ENCODE measurements at regions not wholly inside any gene's neighbourhood (a gene's known extent, or its start where the extent isn't known, plus 50 kb on each side); places are given as distances from the start of the nearest gene placed in this dataset.
A peak's percentile ranks its signal among the peaks of the same experiment; 100 is the strongest.
"Not testable (repeated sequence)": the region's sequence is repeated elsewhere in the genome, so short reads cannot be mapped to it uniquely, and the experiment has no call there.

DNA sequence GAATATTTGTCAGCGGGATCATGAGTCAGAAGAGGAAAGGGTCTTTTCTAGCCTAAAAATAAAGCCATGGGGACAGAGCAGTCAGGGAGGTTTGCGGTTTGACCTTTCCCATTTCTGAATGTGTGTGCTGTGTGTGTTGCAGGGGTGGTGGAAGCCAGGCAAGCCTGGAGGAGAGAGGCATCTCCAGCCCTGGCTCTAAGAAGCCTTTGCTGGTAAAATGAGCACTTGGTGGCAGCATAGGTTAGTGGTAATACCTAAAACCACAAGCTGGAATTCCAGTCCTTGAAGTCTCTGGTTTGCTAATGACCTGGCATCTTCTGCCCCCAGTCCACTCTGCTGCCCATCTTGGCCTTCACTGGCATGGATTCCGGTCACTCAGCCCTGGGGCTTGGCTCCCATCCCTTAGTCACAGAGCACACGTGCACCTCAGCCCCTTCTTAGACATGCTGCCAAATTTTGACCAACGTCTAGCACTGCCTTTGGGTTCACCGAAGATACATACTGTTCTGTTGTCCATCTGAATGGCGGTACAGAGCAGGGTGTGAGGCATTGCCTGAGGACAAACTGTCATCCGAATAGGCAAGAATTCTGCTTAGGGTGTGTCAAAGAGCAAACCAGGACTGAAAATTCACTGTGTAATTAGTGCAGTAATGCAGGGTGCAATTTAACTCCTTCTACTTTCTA lies 52.7 kb downstream of the KCNA5 start:
- DNase-seq (ENCODE audit: low read depth in 2 of 2), result no peak

DNA sequence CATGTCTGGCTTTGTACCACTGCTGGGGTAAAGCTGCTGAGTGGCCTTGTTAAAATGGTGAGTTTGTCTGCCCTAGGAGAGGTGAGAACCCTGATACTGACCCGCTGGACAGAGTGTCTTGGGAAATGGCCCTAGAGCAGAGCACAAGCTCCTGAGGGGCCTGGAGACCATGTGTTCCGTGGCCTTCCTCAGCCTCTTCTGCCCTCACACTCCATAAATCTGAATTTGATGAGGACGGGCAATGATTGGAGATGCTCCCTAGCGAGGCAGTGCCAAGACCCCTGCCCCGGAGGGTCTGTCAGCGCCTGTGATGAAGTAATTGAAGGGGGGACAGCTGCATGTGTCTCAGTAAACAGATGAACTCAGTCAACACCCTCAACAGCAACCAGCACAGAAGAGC lies 54.1 kb downstream of the KCNA5 start:
- no peak for DNase-seq (ENCODE audit: low read depth in 2 of 2)

DNA sequence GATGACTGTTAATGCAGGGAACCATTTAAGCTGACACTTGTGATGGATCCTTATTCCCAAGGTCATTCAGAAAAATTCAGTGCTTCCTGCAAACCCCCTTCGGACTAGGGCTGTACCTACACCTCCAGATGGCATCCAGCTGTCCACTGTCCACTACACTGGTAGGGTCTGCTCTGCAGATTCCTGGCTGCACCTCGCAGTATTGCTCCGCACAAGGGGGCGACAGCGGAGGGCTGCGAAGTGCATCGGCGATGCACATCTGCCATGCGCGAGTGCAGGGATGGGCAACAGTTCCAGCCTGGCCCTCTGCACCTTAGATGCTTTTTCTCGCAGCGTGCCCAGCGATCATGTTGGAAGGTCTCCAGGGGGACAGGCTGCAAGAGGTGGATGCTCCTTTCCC lies 55.5 kb downstream of the KCNA5 start:
- DNase-seq (ENCODE audit: low read depth in 2 of 2), result no peak

DNA sequence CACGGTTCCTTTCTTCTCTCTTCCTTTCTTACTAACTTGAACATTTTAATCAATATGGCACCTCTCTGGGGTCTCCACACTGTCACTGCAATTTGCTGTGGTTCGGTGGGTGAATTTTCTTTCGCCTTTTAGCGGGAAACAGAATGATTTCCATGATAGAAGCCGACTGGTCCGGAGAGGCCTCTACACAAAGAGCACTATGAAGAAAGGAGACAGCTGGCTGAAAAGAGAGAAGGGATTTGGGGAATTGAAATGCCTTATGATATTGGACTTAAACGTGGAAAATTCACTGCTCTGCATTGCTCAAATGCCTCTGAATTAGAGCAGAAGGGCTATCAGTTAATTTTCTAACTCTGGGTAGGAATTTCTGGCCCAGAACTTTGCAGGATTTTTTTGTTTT lies 55.9 kb downstream of the KCNA5 start:
- DNase-seq (ENCODE audit: low read depth in 2 of 2), result no peak

DNA sequence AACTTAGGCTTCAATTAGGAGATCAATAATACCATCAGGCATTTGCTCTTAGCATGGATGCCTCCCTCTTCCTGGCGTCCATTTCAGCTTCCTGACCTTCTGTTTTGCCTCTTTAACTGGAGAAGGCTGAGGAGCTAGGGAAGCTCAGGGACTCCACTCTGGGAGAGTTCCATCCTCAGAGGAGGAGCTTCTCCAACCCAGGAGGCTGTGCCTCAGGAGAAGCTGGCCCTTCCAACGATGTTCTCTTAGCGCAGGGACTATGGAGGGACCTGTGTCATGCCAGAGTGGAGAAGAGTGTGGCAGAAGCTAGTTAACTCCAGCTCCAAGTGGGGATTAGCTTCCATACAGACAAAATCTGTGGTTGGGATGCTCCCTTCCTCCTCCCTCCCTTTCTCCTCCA lies 58.0 kb downstream of the KCNA5 start:
- no peak for DNase-seq (ENCODE audit: low read depth in 2 of 2)

DNA sequence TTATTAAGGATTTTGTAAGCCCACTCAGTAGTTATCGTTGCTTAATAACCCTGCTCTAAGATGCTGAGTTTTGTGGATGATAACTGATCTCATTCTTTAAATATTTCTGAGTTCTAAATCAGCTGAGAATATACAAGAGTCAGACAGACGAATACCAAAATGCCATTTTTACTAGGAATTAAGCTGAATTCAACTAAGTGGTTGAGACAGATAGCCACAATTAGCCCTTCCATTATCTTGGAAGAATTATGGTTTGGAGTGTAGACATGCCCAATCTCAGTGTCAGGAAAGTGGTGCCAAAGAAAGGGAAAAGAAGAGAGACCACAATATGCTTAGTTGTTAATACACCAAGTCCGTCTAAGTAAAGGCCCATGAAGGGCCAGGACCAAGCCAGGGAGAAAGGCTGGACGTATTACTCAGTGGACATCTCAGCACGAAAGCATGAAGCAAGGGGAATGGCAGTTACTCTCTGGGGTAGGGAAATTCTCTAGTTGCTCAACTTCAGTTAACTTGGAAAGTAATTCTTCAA lies 58.6 kb downstream of the KCNA5 start:
- DNase-seq (ENCODE audit: low read depth in 2 of 2), result peak in 1 of 2 experiments; percentile 37

DNA sequence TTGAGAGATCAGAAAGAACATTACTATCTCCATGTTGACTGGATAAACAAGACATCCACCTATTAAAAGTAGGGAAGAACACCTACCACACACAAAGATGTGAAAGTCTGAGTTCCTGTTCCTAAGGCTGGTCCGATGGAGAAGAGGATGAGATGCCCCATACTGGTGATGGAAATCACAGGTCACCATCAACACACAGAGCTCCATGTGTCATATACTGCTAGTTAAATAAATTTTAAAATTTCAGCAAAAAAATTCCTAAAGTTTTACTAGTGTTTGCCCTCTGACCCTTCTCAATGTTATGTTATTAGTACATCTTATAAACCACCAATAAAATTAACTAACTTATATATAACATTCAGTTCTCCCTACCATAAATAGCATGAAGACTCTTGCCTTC lies 59.1 kb downstream of the KCNA5 start:
- no peak for DNase-seq (ENCODE audit: low read depth in 2 of 2)

DNA sequence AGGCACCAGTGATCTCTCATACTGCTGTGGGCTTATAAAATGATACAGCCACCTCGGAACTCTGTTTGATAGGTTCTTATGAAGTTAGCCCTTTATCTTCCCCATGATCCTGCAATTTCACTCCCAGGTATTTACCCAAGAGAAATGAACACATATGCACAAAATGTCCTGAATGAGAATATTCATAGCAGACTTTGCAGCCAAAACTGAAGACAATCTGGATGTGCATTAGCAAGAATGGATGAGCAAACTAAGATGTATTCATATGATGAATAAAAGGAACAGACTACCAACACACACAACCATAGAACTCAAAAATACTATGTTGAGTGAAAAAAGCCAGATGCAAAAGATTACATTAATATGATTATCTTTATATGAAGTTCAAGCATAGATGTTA lies 66.7 kb downstream of the KCNA5 start:
- no peak for DNase-seq (ENCODE audit: low read depth in 2 of 2)

DNA sequence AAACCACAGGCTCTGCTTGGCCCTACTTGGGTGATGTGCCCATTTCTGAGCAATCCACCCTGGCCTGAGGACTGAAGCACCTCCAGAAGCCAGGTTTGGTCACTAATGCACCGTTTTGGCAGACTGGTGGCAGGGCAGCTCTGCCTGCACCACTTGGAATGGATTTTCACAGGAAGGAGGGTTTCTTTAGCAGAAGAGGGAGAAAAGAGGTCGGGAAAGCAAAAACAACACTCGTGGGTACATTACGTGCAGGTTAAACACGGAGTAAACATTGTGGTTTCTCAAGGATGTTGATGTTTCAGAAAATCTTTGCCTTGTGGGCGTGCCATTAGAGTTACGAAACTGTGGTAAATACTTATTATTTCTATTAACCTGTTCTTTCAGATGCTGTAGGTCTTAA lies 70.8 kb downstream of the KCNA5 start:
- DNase-seq (ENCODE audit: low read depth in 2 of 2), result no peak

DNA sequence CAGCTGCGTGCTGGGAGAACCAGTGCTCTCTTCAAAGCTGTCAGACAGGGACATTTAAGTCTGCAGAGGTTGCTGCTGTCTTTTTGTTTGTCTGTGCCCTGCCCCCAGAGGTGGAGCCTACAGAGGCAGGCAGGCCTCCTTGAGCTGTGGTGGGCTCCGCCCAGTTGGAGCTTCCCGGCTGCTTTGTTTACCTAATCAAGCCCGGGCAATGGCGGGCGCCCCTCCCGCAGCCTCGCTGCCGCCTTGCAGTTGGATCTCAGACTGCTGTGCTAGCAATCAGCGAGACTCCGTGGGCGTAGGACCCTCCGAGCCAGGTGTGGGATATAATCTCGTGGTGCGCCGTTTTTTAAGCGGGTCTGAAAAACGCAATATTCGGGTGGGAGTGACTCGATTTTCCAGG lies 78.1 kb downstream of the KCNA5 start:
- not testable (repeated sequence) for DNase-seq (ENCODE audit: low read depth in 2 of 2)

DNA sequence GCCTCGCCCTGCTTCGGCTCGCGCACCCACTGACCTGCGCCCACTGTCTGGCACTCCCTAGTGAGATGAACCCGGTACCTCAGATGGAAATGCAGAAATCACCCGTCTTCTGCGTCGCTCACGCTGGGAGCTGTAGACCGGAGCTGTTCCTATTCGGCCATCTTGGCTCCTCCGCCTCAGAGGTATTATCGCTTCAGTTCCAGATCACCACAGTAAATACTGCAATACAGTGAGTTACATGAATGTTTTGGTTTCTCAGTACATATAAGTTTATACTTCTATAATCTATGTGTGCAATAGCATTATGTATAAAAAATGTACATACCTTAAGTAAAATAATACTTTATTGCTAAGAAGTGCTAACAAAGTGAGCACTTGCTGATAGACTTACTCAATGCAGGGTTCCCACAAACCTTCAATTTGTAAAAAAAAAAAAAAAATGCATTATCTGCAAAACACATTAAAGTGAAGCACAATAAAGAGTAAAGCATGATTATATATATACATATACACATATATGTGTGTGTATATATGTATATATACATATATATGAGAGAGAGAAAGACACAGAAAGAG lies 78.7 kb downstream of the KCNA5 start:
- not testable (repeated sequence) for DNase-seq (ENCODE audit: low read depth in 2 of 2)

DNA sequence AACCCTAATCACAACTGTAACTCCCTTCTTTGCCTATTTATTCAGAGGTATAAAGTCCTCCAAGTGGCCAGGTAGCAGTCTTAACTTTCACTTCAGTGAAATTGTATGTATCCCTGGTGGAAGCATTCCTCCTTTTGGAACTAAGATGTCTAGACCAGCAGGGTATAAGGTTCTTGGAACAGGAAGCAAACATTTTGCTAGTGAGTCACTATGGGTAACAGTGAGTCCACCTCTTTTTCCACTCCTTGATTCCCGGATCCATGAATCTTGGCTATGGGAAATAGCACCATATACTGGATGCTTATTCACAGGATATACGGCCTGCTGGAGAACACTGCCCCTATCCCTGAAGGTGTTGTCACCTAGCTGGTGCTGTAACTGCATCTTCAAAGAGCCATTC lies 80.2 kb downstream of the KCNA5 start:
- DNase-seq (ENCODE audit: low read depth in 2 of 2), result no peak

DNA sequence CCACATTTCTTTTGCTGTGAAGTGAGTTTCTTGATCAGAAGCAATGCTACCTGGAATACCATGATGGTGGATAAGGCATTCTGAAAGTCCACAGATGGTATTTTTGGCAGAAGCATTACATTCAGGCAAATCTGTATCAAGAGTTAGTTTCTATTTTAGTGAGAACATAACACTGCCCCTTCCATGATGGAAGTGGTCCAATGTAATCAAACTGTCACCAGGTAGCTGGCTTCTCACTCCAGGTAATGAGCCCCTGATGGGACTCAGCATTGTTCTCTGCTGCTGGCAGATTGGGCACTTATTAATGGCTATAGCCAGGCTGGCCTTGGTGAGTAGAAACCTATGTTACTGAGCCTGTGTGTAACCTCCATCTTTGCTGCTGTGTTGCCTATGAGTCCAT lies 80.7 kb downstream of the KCNA5 start:
- DNase-seq (ENCODE audit: low read depth in 2 of 2), result no peak

DNA sequence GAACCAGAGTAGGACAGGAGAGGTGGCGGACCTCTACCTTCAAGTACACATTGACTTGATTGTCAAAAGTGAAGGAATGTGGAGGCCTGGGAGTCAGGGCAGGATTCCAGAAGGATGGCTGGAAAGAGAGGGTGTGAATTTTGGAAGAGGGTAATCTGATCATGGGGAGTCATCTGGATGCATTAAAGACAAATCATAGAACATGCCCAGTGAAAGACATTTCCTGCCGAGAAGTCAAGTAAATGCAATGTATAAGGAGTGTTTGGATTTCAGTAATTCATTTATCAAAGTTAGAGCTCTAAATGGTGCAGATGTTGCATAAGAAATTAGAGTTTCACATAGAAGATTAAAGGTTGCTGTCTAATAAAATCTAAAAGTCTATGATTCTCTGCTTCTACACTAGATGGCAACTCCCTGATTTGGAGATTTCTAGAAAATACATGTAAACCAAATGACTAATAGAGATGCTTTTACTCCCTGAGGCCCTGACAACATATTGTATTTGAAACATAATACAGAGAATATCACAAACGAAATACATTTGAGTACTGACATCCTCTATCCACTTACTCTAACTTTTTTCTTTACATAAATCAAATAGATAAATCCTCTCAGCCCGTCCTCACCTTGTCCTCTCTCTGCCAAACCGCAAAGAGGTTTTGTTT lies 91.3 kb downstream of the KCNA5 start:
- DNase-seq (ENCODE audit: low read depth in 2 of 2), result peak; percentile 28 to 33

DNA sequence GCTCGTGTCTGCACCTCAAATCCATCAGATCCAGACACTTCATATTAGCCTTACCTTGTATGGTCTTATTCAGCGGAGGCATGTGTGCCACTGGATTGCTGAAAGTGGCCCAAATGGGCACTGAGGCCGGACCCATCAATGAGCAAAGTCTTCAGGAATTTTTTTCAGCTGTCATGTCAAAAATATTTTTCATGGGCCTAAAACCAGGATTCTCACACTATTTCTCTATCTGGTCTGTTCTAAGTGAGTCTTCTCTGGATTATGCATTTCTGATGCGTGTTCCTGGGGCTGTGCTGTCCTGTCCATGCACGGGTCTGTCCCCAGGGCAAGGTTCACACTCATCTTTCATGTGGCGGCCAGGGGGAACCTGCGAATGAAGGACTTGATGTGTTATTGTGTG lies 94.6 kb downstream of the KCNA5 start:
- no peak for DNase-seq (ENCODE audit: low read depth in 2 of 2)

DNA sequence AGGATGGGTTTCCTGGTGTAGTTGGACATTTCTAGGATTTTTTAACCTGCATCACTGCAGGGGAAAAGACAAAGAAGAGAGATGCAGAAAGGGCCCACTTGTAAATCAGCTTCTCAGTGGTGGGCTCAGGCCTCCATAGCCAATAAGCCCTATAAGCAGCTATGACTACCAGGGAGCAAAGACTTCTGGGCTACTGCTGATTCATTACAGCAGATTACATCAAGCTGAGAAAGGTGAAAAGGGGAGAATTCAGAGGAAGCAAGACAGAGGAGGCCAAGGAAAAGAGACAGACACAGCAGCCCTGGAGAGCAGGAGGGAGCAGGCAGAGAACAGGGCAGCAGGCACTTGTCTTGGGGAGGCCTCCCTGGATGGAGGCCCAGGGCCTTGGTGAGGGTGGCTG lies 95.2 kb downstream of the KCNA5 start:
- no peak for DNase-seq (ENCODE audit: low read depth in 2 of 2)

DNA sequence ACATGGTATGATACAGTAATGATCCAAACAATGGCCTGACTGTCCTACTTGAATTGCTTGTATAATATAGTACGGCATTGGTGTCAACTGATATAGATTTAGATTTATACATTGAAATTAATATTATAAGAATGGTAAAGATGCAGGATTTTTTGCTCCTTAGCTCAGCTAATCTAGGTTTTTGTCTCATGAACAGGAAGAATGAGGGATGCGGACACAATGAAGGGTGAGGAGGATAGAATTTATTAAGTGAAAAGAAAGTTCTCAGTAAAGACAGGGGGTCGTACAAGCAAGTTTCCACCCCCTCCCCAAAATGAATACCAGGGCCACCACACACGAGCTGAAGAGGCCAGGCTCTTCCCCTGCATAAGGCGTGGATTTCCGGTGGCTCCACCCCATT lies 96.1 kb downstream of the KCNA5 start:
- no peak for DNase-seq (ENCODE audit: low read depth in 2 of 2)

DNA sequence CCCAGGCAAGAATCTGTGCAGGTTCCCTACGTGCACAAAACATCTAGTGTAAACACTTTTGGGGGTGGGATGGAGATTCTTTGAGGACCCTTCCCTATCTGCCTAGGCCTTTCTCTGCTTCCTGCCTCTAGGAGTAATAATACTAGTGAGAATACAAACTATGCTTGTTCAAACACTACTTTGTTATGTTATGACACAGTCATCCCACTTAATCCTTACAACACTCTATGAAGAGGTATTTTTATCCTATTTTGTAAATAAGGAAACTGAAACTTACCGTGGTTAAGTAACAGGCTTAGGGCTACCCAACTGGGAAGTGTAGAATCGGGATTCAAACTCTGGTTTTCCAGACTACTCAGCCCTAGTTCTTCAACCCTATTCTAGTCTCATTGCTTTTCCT lies 96.5 kb downstream of the KCNA5 start:
- DNase-seq (ENCODE audit: low read depth in 2 of 2), result no peak

DNA sequence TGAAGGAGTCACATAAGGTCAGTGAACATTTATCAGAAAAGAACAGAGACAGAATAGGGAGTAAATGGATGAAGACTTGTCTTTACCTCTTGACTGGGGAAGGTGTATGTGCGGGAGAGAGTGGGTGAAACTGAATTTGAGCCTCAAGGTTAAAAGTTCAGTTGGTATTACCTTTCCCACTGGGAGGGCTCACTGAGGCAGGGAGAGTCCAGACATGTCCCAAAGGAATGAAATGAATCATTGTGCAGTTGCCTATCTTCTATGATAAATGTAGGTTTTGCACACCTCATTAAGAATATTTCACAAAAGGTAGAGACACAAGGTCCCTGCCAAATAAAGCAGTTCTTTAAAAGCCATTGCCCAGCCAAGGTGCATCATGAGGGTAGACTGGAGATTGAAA lies 105.2 kb downstream of the KCNA5 start:
- no peak for DNase-seq (ENCODE audit: low read depth in 2 of 2)

DNA sequence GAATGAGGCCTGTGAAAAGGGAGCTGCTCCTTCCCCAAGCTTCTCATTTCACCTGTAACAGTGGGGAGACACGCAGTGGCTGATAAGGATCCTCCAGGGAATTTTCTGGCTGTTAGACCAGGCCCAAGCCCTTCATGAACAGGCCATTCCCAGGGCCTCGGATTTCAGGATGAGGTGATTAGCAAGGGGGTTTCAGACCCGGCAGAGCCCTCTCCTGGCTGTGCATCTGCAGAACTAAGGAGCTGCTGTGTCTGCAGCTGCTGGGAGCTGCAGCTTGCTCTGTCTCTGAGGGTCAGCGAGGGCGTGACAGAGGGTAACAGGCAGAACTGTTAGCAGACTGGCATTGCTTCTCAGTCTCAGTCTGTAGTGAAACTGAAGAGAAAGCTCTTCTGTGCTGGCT lies 110.4 kb downstream of the KCNA5 start:
- DNase-seq (ENCODE audit: low read depth in 2 of 2), result no peak

DNA sequence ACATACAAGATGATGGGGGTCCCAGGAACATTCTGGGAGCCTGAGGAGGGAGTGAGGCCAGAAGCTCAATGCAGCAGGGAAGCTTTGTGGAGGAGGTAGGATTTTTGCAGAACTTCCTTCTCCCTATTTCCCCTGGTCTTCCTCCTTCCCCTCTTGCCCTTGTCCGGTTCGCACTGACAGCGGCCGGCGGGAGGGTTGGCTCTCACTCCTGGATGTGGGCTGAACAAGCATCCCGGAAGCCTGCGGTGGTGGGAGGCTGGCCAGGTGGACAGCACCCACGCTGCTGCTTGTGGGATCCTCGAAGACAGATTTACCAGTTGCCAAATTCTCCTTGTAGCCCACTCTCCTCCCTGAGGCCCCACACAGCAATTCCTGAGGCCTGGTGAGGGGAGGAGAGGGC lies 112.2 kb downstream of the KCNA5 start:
- DNase-seq (ENCODE audit: low read depth in 2 of 2), result no peak

DNA sequence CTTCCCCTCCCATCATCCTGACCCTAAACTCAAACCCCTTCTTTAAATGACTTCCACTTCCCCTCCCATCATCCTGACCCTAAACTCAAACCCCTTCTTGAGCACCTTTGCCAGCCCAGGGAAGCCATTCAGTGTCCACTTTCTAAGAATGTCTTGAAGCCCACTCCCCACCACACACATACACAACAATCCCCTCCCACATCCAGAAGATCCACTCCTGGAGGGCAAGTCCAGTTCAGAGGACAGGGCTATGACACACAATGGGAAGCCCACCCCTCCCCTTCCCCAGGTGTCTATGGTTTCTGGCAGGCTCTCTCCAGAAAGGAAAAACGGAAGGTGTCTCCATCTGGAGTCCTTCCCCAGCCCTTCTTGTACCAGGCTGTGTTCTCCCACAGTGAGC lies 117.1 kb downstream of the KCNA5 start:
- no peak for DNase-seq (ENCODE audit: low read depth in 2 of 2)

DNA sequence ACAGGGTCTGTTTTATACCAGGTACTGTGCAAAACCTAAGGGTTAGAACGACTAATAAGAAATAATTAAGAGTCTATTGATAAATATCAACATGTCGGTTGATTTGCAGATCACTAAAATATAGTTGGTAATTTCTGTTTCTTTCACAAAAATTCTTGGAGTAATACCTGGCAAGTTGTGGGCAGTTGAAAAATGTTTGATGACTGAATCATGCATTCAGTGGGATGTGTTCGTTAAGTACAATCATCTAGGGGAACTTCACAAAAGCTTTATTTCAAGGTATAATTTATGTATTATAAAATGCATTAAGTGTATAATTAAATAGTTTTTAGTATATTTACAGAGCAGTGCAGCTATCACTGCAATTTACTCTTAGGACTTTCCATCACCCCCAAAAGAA lies 120.0 kb downstream of the KCNA5 start:
- DNase-seq (ENCODE audit: low read depth in 2 of 2), result no peak

Data from fibroblast of skin of left biceps (primary cell).